GM12874 (cell line): ENCODE measurements at regions not wholly inside any gene's neighbourhood (a gene's known extent, or its start where the extent isn't known, plus 50 kb on each side); places are given as distances from the start of the nearest gene placed in this dataset.

ENCODE experiments used
- CTCF ChIP-seq: IDR thresholded peaks from 2 replicates; pipeline ENCODE4 v1.5.1; 2011; ENCODE audit warnings: low read depth, mild to moderate bottlenecking, control low read depth, low read length, moderate library complexity; ENCODE audit not compliant: insufficient read depth

GRCh38 chr11:87401653-87402052, 363.9 kb downstream of the TMEM135 start:
- TF ChIP-seq CTCF: no peak

DNA sequence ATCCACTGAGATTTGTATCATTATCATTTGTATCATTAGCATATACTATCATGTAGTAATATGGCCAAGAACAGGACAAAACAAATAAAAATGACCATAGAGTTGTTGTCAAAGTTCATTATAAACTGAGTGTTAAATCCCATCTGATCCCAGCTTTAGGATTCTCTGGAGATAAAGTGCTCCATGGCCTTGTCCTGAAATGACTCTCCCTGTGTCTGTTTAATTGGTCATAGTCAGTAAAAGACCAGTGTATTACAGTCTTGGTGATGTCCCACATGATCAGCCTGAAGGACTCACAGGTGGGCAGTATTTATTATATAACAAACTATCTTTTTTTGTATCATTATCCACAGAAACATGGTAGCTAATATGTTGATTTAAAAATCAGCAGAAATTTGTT, 361.6 kb downstream of the TMEM135 start:
- no peak for TF ChIP-seq CTCF

DNA sequence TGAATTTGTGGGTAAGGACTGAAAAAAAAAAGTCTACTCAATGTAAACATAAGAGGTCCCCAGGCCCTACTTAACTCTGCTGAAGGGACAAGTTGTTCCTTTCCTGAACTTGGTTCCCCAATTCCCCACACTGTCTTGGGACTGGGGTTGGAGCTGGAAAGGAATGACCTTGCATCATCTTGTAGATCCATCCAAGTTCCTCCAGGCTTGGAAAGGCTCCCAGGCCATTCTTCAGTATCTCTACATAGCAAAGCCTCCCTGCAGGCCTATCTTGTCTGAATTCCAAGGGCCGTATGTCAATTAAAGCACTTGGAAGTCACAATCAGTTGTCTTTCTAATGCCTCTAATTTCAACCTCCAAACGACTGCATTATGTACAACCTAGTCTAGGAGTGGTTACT, 361.2 kb downstream of the TMEM135 start:
- TF ChIP-seq CTCF: no peak

- TF ChIP-seq CTCF: no peak
Measured at GRCh38 chr11:87397011-87397865, 359.5 kb downstream of the TMEM135 start.

- no peak for TF ChIP-seq CTCF
Measured at GRCh38 chr11:87394924-87395323, 357.2 kb downstream of the TMEM135 start.

GRCh38 chr11:87392665-87393064, 354.9 kb downstream of the TMEM135 start:
- no peak for TF ChIP-seq CTCF

DNA sequence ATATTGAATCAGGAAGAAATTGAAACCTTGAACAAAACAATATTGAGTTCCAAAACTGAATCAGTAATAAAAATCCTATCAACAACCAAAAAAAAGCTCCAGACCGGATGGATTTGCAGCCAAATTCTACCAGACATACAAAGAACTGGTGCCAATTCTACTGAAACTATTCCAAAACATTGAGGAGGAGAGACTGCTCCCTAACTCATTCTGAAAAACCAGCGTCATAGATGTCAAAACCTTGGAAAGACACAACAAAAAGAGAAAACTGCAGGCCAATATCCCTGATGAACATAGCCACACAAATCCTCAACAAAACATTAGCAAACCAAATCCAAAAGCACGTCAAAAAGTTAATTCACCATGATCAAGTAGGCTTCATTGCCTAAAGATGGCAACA, 353.8 kb downstream of the TMEM135 start:
- no peak for TF ChIP-seq CTCF
